ENCODE measurements at regions not wholly inside any gene's neighbourhood (a gene's known extent, or its start where the extent isn't known, plus 50 kb on each side); places are given as distances from the start of the nearest gene placed in this dataset.

GRCh38 chr14:95440951-95441350, 75.5 kb downstream of the SYNE3 start:
- no peak overlapping the region for H3K27ac ChIP-seq (ENCODE audit: low read depth, low read length)
- no peak overlapping the region for H3K4me2 ChIP-seq (ENCODE audit: low read length)

GRCh38 chr14:95440496-95440895, 76.0 kb downstream of the SYNE3 start:
- Histone ChIP-seq H3F3A (ENCODE audit: control insufficient read depth, insufficient read depth) (peaks cover 2% of the 10 kb centered on the region; the same call in 1 of the 2 replicates), H3K27ac (ENCODE audit: low read depth, low read length) (no peak overlapping the region), H3K9me2 (replicated peaks; ENCODE audit: control insufficient read depth, low read length) (no peaks in the 10 kb centered on the region), H3K9me3 (ENCODE audit: control insufficient read depth, insufficient read depth, low read length) (no peaks in the 10 kb centered on the region), H3K27me3 (ENCODE audit: control insufficient read depth, low read length) (no peaks in the 10 kb centered on the region), H3K4me2 (ENCODE audit: low read length) (no peak overlapping the region), H3K4me1 (ENCODE audit: control insufficient read depth, low read length) (peaks cover 53% of the 10 kb centered on the region), H4K20me1 (ENCODE audit: control insufficient read depth, insufficient read depth, low read depth, low read length) (no peaks in the 10 kb centered on the region), H3K36me3 (ENCODE audit: control insufficient read depth, low read length) (no peaks in the 10 kb centered on the region), H3K79me2 (ENCODE audit: control insufficient read depth, low read length) (no peaks in the 10 kb centered on the region), H3K4me3 (ENCODE audit: low read length) (no peak overlapping the region)
- no peak for TF ChIP-seq CTCF (IDR thresholded peaks at IDR 0.05; ENCODE audit: low read depth, low read length, poor library complexity, severe bottlenecking)
- TF ChIP-seq EZH2phosphoT487 (IDR thresholded peaks at IDR 0.05; ENCODE audit: borderline replicate concordance, low read length) = no peak

More at GRCh38 chr14:95440951-95441350, 75.5 kb downstream of the SYNE3 start:
- Histone ChIP-seq H3K9me2 (replicated peaks; ENCODE audit: control insufficient read depth, low read length) (no peaks in the 10 kb centered on the region), H3K9me3 (ENCODE audit: control insufficient read depth, insufficient read depth, low read length) (no peaks in the 10 kb centered on the region), H3K27me3 (ENCODE audit: control insufficient read depth, low read length) (no peaks in the 10 kb centered on the region), H3K4me1 (ENCODE audit: control insufficient read depth, low read length) (peaks cover 53% of the 10 kb centered on the region), H3K36me3 (ENCODE audit: control insufficient read depth, low read length) (no peaks in the 10 kb centered on the region), H3K79me2 (ENCODE audit: control insufficient read depth, low read length) (no peaks in the 10 kb centered on the region), H3F3A (ENCODE audit: control insufficient read depth, insufficient read depth) (peaks cover 2% of the 10 kb centered on the region; the same call in 1 of the 2 replicates), H3K4me3 (ENCODE audit: low read length) (no peak overlapping the region), H4K20me1 (ENCODE audit: control insufficient read depth, insufficient read depth, low read depth, low read length) (no peaks in the 10 kb centered on the region)
- TF ChIP-seq CTCF (IDR thresholded peaks at IDR 0.05; ENCODE audit: low read depth, low read length, poor library complexity, severe bottlenecking) (no peak), EZH2phosphoT487 (IDR thresholded peaks at IDR 0.05; ENCODE audit: borderline replicate concordance, low read length) (no peak)

DNA sequence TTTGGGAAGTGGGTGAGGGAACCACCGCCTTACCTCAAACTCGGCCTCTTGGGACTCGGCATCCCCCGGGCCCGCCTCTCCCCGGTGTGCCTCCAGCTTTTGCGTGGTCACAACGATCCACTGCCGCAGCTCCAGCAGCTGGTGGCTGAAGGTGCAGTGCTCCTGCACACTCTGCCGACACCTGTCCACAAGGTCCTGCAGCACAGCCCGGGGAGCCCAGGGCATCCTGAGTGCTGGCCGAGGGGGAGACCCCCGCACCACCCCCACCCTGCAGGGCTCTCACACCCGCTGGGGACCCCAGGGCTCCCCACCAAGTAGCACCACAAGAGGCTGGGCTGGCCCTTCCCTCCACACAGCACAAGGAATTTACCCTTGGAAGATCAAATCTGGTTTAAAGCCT, 76.6 kb downstream of the SYNE3 start:
- Histone ChIP-seq H3K4me3 (ENCODE audit: low read length) (no peak overlapping the region), H3F3A (ENCODE audit: control insufficient read depth, insufficient read depth) (peaks cover 2% of the 10 kb centered on the region; the same call in 1 of the 2 replicates), H3K27ac (ENCODE audit: low read depth, low read length) (no peak overlapping the region), H3K4me2 (ENCODE audit: low read length) (no peak overlapping the region), H3K79me2 (ENCODE audit: control insufficient read depth, low read length) (no peaks in the 10 kb centered on the region), H3K4me1 (ENCODE audit: control insufficient read depth, low read length) (peaks cover 53% of the 10 kb centered on the region), H3K9me3 (ENCODE audit: control insufficient read depth, insufficient read depth, low read length) (no peaks in the 10 kb centered on the region), H3K9me2 (replicated peaks; ENCODE audit: control insufficient read depth, low read length) (no peaks in the 10 kb centered on the region), H3K36me3 (ENCODE audit: control insufficient read depth, low read length) (no peaks in the 10 kb centered on the region), H3K27me3 (ENCODE audit: control insufficient read depth, low read length) (no peaks in the 10 kb centered on the region), H4K20me1 (ENCODE audit: control insufficient read depth, insufficient read depth, low read depth, low read length) (no peaks in the 10 kb centered on the region)
- TF ChIP-seq CTCF (IDR thresholded peaks at IDR 0.05; ENCODE audit: low read depth, low read length, poor library complexity, severe bottlenecking) = no peak
- no peak for TF ChIP-seq EZH2phosphoT487 (IDR thresholded peaks at IDR 0.05; ENCODE audit: borderline replicate concordance, low read length)
